HG02763 (cell line): ENCODE measurements at regions not wholly inside any gene's neighbourhood (a gene's known extent, or its start where the extent isn't known, plus 50 kb on each side); places are given as distances from the start of the nearest gene placed in this dataset.
A peak's percentile ranks its signal among the peaks of the same experiment; 100 is the strongest.
"Not testable (repeated sequence)": the region's sequence is repeated elsewhere in the genome, so short reads cannot be mapped to it uniquely, and the experiment has no call there.

Experiments
- ATAC-seq: cut with Tn5 transposase; IDR thresholded peaks from one replicate; pipeline ENCODE4 v1.9.1; 2021; ENCODE audit warnings: mild to moderate bottlenecking, moderate library complexity; ENCODE audit not compliant: unreplicated experiment

GRCh38 chr6:25112322-25112773 is 166.8 kb upstream of the CARMIL1 start:
- no peak for ATAC-seq

- ATAC-seq: no peak
Measured at GRCh38 chr6:25113436-25113835, 165.7 kb upstream of the CARMIL1 start.

GRCh38 chr6:25118038-25118437 is 161.1 kb upstream of the CARMIL1 start:
- no peak for ATAC-seq

GRCh38 chr6:25121186-25121585 is 158.0 kb upstream of the CARMIL1 start:
- ATAC-seq: no peak

GRCh38 chr6:25122001-25122400 is 157.2 kb upstream of the CARMIL1 start:
- no peak for ATAC-seq

- ATAC-seq: no peak
Measured at GRCh38 chr6:25122622-25123237, 156.4 kb upstream of the CARMIL1 start.

GRCh38 chr6:25124216-25124715 is 154.9 kb upstream of the CARMIL1 start:
- ATAC-seq: no peak

- ATAC-seq: no peak
Measured at GRCh38 chr6:25125736-25126135, 153.4 kb upstream of the CARMIL1 start.

GRCh38 chr6:25127076-25127837 is 151.9 kb upstream of the CARMIL1 start:
- ATAC-seq: no peak

GRCh38 chr6:25130518-25130917 is 148.7 kb upstream of the CARMIL1 start:
- ATAC-seq: no peak

GRCh38 chr6:25132934-25133333 is 146.2 kb upstream of the CARMIL1 start:
- ATAC-seq: no peak

GRCh38 chr6:25133568-25133967 is 145.6 kb upstream of the CARMIL1 start:
- no peak for ATAC-seq

- ATAC-seq: no peak
Measured at GRCh38 chr6:25136854-25137253, 142.3 kb upstream of the CARMIL1 start.

- no peak for ATAC-seq
Measured at GRCh38 chr6:25137480-25137879, 141.7 kb upstream of the CARMIL1 start.

GRCh38 chr6:25137916-25138232 is 141.3 kb upstream of the CARMIL1 start:
- no peak for ATAC-seq

GRCh38 chr6:25138233-25138933 is 140.8 kb upstream of the CARMIL1 start:
- ATAC-seq: peak; percentile 88

- peak; percentile 7 for ATAC-seq
Measured at GRCh38 chr6:25138934-25139415, 140.2 kb upstream of the CARMIL1 start.

GRCh38 chr6:25139608-25140007 is 139.6 kb upstream of the CARMIL1 start:
- ATAC-seq: not testable (repeated sequence)

- ATAC-seq: no peak
Measured at GRCh38 chr6:25142506-25142905, 136.7 kb upstream of the CARMIL1 start.

GRCh38 chr6:25144919-25145318 is 134.3 kb upstream of the CARMIL1 start:
- ATAC-seq: no peak

- peak; percentile 94 for ATAC-seq
Measured at GRCh38 chr6:25147223-25147622, 132.0 kb upstream of the CARMIL1 start.

GRCh38 chr6:25150031-25150430 is 129.1 kb upstream of the CARMIL1 start:
- no peak for ATAC-seq
